HG03135 (cell line): ENCODE measurements at regions not wholly inside any gene's neighbourhood (a gene's known extent, or its start where the extent isn't known, plus 50 kb on each side); places are given as distances from the start of the nearest gene placed in this dataset.
A peak's percentile ranks its signal among the peaks of the same experiment; 100 is the strongest.
"Not testable (repeated sequence)": the region's sequence is repeated elsewhere in the genome, so short reads cannot be mapped to it uniquely, and the experiment has no call there.

Experiments used
- ATAC-seq: cut with Tn5 transposase; IDR thresholded peaks from one replicate; pipeline ENCODE4 v1.9.1; 2021; ENCODE audit warnings: mild to moderate bottlenecking, moderate library complexity; ENCODE audit not compliant: unreplicated experiment

- no peak for ATAC-seq
These were observed 352.8 kb upstream of the SYNCRIP start for GRCh38 chr6:85995339-85996033.

GRCh38 chr6:85986681-85987080, 344.0 kb upstream of the SYNCRIP start:
- no peak for ATAC-seq

- no peak for ATAC-seq
These were observed 340.5 kb upstream of the SYNCRIP start for GRCh38 chr6:85983032-85983659.

DNA sequence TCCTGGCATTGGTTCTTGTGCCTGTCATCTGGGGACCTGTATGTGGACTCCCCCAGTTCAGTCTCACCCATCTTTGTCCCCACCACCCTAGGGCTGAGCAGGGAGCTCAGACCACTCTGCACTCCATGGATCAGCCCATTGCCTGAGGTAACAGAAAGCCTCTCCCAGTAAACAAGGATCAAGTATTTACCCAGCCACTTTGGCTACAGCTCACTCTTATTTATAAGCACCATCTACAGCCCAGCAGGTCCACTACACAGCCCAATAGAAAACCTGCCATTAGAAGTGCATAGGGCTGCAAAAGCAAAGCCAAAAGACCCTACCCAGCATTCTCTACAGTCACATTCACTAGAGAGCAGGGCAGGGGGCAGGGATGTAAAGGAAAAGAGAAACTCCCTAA, 335.0 kb upstream of the SYNCRIP start:
- ATAC-seq, result no peak

- no peak for ATAC-seq
These were observed 333.3 kb upstream of the SYNCRIP start for GRCh38 chr6:85975957-85976356.

DNA sequence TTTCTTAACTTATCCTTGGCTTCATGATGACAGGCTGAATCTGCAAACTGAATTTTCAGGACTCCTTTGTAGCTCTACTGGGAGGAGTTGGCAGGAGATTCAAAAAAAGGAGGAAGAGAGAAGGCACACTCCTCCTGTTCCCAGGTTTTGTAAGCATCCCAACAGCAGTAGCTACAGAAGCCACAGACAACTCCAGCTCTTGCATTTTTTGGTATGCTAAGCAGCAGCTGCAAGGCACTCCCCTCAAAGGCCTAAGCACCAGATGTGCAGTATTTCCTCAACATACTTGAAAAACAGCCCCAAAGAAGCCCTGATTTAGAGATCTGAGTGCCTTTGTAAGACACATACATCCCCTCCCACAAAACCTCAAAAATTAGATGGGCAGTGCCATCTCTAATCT, 328.6 kb upstream of the SYNCRIP start:
- ATAC-seq, result no peak

DNA sequence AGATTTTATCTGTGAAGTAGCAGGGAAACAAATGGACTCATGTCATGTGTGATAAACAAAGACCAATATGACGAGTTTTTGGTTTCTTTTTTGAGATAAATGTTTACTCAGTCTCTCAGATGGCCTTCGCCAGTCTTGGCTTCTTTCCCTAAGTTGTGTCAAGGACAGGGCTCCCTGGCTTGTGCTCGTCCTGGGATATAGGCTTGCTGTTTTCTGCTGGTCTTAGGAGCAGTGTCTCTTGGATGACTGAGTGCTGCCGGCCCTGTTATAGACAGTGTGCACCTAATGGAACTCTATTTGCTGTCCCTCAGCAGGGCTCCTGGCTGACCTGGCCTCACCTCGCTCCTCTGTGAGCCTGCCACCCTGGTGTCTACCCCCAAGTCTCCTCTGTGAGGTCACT, 324.1 kb upstream of the SYNCRIP start:
- ATAC-seq, result no peak

GRCh38 chr6:85961746-85962145, 319.1 kb upstream of the SYNCRIP start:
- no peak for ATAC-seq

- ATAC-seq, result no peak
These were observed 318.4 kb upstream of the SYNCRIP start for GRCh38 chr6:85961125-85961524.

DNA sequence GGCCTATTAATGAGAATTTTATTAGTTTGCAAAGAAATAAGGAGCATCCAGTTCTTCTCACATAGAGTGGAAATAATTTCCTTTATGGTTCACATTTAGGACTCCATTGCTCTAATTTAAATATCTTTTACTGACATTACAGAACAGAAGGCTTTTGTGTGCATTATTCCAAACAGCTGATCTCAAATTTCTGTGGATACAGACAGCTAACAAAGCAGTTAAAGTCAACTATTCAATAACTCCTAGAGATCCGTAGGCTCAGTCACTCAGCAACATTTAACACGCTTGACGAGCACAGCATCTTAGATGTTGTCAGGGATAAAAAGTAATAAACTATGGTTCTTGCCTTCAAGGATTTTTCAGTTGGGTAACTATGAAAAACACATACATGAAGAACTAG, 305.8 kb upstream of the SYNCRIP start:
- ATAC-seq, result no peak

GRCh38 chr6:85945459-85946185, 302.9 kb upstream of the SYNCRIP start:
- no peak for ATAC-seq

- no peak for ATAC-seq
These were observed 302.1 kb upstream of the SYNCRIP start for GRCh38 chr6:85944776-85945175.

GRCh38 chr6:85942844-85943243, 300.2 kb upstream of the SYNCRIP start:
- ATAC-seq, result no peak

DNA sequence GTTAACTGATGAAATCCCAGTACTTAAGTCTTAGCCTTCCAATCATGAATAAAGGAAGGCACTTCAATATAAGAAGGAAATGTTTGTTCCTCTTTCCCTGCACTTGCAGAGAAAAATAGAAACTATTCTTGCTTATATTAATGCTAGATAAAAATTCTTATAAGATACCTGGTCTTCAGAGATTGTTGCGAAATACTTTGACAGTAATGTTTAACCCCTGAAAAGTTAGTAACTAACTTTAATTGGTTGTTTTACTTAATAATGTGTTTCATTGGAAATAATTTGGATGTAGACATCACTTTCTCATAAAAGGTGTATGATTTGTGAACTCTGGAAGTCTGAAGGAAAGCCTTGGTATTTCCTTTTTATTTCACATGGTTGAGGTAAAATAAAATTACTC, 294.2 kb upstream of the SYNCRIP start:
- no peak for ATAC-seq

GRCh38 chr6:85923013-85923430, 280.3 kb upstream of the SYNCRIP start:
- ATAC-seq, result peak; percentile 84

DNA sequence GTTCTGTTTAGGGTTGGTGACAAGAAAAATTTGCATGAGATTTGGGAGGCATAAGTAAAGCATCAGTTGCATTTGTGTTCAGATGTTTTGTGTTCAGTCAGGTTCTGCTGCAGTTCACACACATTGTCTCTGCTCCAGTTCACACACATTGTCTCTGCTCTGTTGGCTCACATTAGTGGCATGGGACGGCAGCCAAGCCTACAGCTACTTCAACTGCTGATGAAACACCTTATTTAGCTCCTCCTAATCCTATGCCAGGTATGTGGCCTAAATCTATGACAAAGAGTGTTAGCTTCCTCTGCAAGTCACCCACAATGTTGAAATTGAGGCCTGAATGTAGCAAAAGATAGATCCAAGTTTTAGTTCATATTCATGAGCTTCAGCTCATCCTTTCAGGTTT, 278.1 kb upstream of the SYNCRIP start:
- no peak for ATAC-seq

DNA sequence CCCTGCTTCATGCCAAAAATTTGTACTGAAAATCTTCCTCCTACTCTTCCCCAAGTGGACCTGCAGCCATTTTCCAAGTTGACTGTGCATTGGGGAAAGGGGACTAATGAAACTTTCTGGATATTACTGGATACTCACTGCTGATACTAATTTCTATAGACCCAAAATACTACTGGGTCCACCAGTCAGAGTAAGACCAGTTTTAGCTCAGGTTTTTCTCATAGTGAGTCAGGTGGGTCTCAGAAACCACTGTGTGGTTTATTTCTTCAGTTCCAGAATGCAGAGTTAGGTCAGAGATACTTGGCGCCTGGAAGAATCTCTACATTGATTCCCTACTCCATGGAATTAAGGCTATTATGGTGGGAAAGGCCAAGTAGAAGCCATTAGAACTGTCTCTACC, 274.8 kb upstream of the SYNCRIP start:
- no peak for ATAC-seq

DNA sequence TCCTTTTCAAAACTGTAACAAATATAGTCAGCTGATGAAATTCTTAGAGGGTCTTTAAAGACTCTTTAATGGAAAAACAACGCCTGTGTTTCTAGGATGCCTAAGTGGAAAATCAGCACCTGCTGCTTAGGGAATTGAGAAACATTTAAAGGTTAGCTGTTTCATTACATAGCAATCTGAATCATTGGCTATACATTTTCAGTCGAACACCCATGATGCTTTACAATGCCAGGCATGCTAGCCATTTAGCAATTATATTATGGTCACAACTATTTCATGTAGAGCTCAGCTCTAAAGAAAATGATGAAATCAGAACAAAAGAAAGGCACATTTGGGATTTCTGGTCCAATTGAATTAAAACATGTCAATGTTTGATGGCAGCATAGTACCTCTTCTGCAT, 270.3 kb upstream of the SYNCRIP start:
- ATAC-seq, result no peak

DNA sequence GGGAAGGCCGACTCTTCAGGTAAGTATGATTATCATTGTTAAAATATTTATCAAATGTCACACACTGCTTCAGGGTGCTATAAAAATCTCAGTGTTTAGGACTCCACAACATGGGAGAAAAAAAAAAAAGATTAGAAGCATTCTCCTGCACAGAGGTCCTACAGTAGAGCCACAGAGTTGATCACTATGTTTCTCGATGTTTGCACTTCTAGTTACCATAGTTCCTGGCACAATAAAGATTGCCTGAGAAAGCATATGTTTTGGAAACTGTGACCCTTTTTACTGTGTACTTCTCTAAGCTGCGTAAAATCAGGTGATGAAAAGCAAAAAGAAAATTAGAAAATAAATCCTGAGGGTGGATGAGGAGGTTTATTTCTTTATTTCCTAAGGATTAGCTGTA, 269.9 kb upstream of the SYNCRIP start:
- ATAC-seq, result no peak

DNA sequence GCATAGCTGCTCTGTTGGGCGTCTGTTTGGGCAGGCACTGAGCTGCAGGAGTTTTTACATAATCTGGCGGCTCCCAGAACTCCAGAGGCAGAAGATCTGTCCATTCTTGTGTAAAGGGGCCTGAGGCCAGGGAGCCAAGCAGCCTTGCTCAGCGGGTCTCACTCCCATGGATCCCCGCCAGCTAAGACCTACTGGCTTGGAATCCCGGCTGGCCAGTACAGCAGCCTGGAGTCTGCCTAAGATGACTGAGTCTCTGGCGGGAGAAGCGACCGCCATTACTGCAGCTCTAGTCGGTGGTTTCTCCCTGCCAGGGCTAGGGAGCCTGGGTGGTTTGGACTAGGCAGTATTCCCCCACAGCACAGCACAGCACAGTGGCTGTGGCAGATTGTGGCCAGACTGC, 268.4 kb upstream of the SYNCRIP start:
- ATAC-seq, result no peak

DNA sequence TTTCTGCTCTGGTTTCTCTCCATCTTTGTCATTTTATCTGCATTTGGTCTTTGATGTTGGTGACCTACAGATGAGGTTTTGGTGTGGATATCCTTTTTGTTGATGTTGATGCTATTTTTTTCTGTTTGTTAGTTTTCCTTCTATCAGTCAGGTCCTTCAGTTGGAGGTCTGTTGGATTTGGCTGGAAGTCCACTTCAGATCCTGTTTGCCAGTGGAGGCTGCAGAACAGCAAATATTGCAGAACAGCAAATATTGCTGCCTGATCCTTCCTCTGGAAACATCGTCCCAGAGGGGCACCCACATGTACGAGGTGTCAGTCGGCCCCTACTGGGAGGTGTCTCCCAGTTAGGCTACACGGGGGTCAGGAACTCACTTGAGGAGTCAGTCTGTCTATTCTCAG, 265.4 kb upstream of the SYNCRIP start:
- ATAC-seq, result not testable (repeated sequence)

GRCh38 chr6:85892346-85892745, 249.7 kb upstream of the SYNCRIP start:
- no peak for ATAC-seq
